CD14-positive monocyte (primary cell): ENCODE measurements at regions not wholly inside any gene's neighbourhood (a gene's known extent, or its start where the extent isn't known, plus 50 kb on each side); places are given as distances from the start of the nearest gene placed in this dataset.
"Not testable (repeated sequence)": the region's sequence is repeated elsewhere in the genome, so short reads cannot be mapped to it uniquely, and the experiment has no call there.

Experiments used
- DNase-seq, 3 donors: peaks; one replicate each; pipeline ENCODE4 v3.0.0-alpha.2; 2011 to 2022
- H2AFZ ChIP-seq: 2 replicates; pipeline ENCODE4 v1.6.0; 2012; ENCODE audit warnings: mild to moderate bottlenecking, low read depth, low read length, inconsistent platforms; ENCODE audit not compliant: insufficient read depth, poor library complexity, severe bottlenecking
- H3K27ac ChIP-seq, 2 donors: 1 replicate in 1 of 2; 2 replicates in 1 of 2; pipeline ENCODE4 v1.5.1; 2012 to 2013; ENCODE audit warnings: low read length in 2 of 2, control low read depth in 1 of 2, inconsistent platforms in 1 of 2, low read depth in 1 of 2, mild to moderate bottlenecking in 1 of 2
- H3K27me3 ChIP-seq, 2 donors: one replicate each; pipeline versions ENCODE4 v1.6.0 to v1.6.1; 2011 to 2013; ENCODE audit warnings: low read length in 2 of 2; ENCODE audit not compliant: control insufficient read depth in 2 of 2, insufficient read depth in 2 of 2
- H3K36me3 ChIP-seq, 2 donors: replicated peaks in 1 of 2; 1 replicate in 1 of 2; 2 replicates in 1 of 2; pipeline versions ENCODE4 v1.5.1 to v1.6.1; 2012 to 2013; ENCODE audit warnings: low read length in 2 of 2, control low read depth in 1 of 2, inconsistent platforms in 1 of 2, mild to moderate bottlenecking in 1 of 2; ENCODE audit not compliant: insufficient read depth in 2 of 2, control insufficient read depth in 1 of 2
- H3K4me1 ChIP-seq, 2 donors: 1 replicate in 1 of 2; 2 replicates in 1 of 2; pipeline versions ENCODE4 v1.5.1 to v1.6.1; 2012 to 2013; ENCODE audit warnings: low read length in 2 of 2, control low read depth in 1 of 2, inconsistent platforms in 1 of 2, mild to moderate bottlenecking in 1 of 2, moderate library complexity in 1 of 2; ENCODE audit not compliant: insufficient read depth in 2 of 2, control insufficient read depth in 1 of 2
- H3K4me2 ChIP-seq: replicated peaks from 2 replicates; pipeline ENCODE3; 2012; ENCODE audit warnings: low read length, moderate library complexity, mild to moderate bottlenecking; ENCODE audit not compliant: poor library complexity, severe bottlenecking; ENCODE audit errors: extremely low read depth
- H3K4me3 ChIP-seq, 3 experiments: fragments of 200-600 bp in 1 of 3; sonication (generic) in 1 of 3; replicated peaks in 1 of 3; 1 replicate in 2 of 3; 2 replicates in 1 of 3; pipeline ENCODE4 v1.5.1; 2011 to 2013; ENCODE audit warnings: low read length in 3 of 3, mild to moderate bottlenecking in 3 of 3, control low read depth in 2 of 3, low read depth in 2 of 3, inconsistent platforms in 1 of 3, moderate library complexity in 1 of 3
- H3K79me2 ChIP-seq: 2 replicates; pipeline ENCODE4 v1.6.0; 2012; ENCODE audit warnings: mild to moderate bottlenecking, control low read depth, inconsistent platforms, low read length, moderate library complexity; ENCODE audit not compliant: insufficient read depth
- H3K9ac ChIP-seq: 2 replicates; pipeline ENCODE4 v1.6.0; 2017; ENCODE audit warnings: low read length, mild to moderate bottlenecking; ENCODE audit not compliant: insufficient read depth, poor library complexity, severe bottlenecking
- H3K9me3 ChIP-seq, 2 donors: replicated peaks in 1 of 2; 1 replicate in 1 of 2; 2 replicates in 1 of 2; pipeline versions ENCODE4 v1.5.1 to v1.6.1; 2012 to 2013; ENCODE audit warnings: low read length in 2 of 2, control low read depth in 1 of 2; ENCODE audit not compliant: control insufficient read depth in 1 of 2, insufficient read depth in 1 of 2
- H4K20me1 ChIP-seq: 2 replicates; pipeline ENCODE4 v1.6.0; 2012; ENCODE audit warnings: mild to moderate bottlenecking, low read length, control low read depth, moderate library complexity; ENCODE audit not compliant: insufficient read depth
- H3K27ac Mint-ChIP-seq, 7 donors: one replicate each; pipeline ENCODE4 v1.8.0; 2020; ENCODE audit warnings: mild to moderate bottlenecking in 7 of 7, mixed read lengths in 7 of 7, moderate library complexity in 6 of 7, inconsistent platforms in 2 of 7
- H3K27me3 Mint-ChIP-seq, 3 donors: one replicate each; pipeline ENCODE4 v1.8.0; 2021 to 2022; ENCODE audit warnings: low read depth in 3 of 3, mild to moderate bottlenecking in 3 of 3, mixed read lengths in 3 of 3, moderate library complexity in 3 of 3, inconsistent platforms in 1 of 3
- H3K36me3 Mint-ChIP-seq, 2 donors: one replicate each; pipeline ENCODE4 v1.8.0; 2020; ENCODE audit warnings: mixed read lengths in 2 of 2, inconsistent platforms in 1 of 2, mild to moderate bottlenecking in 1 of 2
- H3K4me1 Mint-ChIP-seq: one replicate; pipeline ENCODE4 v1.8.0; 2020; ENCODE audit warnings: mild to moderate bottlenecking, mixed read lengths
- H3K4me3 Mint-ChIP-seq, 2 donors: one replicate each; pipeline ENCODE4 v1.8.0; 2020; ENCODE audit warnings: mild to moderate bottlenecking in 2 of 2, mixed read lengths in 2 of 2, moderate library complexity in 1 of 2
- H3K9me3 Mint-ChIP-seq, 7 donors: one replicate each; pipeline ENCODE4 v1.8.0; 2020 to 2022; ENCODE audit warnings: mixed read lengths in 7 of 7, mild to moderate bottlenecking in 6 of 7, moderate library complexity in 6 of 7, inconsistent platforms in 2 of 7
- WGBS: methylation state at CpG from one replicate; pipeline ENCODE4 v1.1.5; 2013; ENCODE audit warnings: missing lambda C conversion rate; ENCODE audit not compliant: insufficient coverage; 5-methylcytosine and 5-hydroxymethylcytosine counted together
- intact Hi-C, 2 donors: fragments of 100-400 bp; cut with micrococcal nuclease; formaldehyde crosslinking; loops; one replicate each; pipeline versions ENCODE4 v1.15.0 to v1.15.1; 2023

DNA sequence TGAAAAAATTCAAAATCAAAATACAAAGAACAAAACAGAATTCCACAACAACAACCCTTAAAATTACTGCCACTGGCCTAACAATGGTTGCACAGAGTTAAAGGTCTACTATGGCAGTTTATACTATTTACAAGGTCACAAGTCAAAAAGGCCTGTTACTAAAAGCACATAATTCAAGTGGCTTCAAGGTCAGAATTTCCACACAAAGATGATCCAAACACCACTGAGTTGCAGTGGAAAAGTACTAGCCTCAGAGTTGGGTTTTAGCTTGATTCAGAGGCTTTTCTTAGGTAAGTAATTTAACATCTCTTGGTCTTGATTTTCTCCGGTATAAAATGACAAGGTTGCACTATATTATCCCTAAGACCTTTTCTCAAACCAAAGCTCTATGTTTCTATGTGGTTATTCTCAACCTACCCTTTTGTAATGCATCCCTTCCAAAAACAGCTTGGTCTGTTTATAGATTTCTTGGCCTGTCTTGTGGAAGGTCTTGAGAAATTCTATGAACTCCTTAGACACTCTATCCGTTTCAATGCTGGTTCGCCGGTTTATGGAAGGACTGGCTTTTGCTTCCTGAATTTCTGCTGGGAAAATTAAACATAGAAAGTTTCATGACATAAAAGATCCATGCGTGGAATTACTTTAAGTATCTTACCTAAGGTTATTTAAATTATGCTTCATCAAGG is 69.5 kb downstream of the MDH2 start:
- H3K79me2 ChIP-seq, H4K20me1 ChIP-seq, H3K27ac ChIP-seq, H2AFZ ChIP-seq, H3K4me2 ChIP-seq, H3K4me3 Mint-ChIP-seq, H3K27me3 ChIP-seq, H3K9me3 Mint-ChIP-seq, H3K9ac ChIP-seq, DNase-seq, H3K4me3 ChIP-seq, H3K4me1 Mint-ChIP-seq, H3K27ac Mint-ChIP-seq, H3K4me1 ChIP-seq, H3K36me3 ChIP-seq, H3K36me3 Mint-ChIP-seq, H3K27me3 Mint-ChIP-seq, intact Hi-C loops, H3K9me3 ChIP-seq: not testable (repeated sequence)
- WGBS, result no CpG with 5 or more reads among the region's 5 CpGs

DNA sequence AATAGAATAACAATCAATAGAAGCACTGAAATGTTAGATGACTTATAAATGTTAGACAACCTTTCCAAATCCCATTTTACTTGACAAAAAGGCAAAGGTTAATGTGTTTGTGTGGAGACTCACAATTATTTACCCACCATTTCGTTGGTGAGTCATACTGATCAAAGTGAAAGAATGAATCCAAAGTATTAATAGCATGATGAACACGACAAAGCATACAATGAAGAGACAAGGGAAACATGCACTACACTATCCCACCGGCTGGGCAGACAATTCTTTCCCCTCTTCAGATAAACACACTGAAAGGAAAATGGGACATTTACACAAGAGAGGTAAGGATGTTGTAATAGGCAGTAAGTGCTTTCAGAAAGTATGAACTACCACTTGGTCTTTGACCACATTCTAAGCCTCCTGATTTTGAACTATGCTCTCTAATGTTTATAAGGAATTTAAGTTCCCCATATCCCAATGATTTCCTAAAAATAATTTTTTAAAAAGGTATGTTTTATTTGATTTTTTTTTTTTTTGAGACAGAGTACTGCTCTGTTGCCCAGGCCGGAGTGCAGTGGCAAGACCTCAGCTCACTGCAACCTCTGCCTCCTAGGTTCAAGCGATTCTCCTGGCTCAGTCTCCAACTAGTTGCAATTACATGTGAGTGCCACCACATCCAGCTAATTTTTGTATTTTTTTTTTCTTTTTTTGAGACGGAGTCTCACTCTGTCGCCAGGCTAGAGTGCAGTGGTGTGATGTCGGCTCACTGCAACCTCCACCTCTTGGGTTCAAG is 70.5 kb downstream of the MDH2 start:
- H3K4me1 ChIP-seq, intact Hi-C loops, H3K9ac ChIP-seq, H3K36me3 ChIP-seq, H3K27ac ChIP-seq, H2AFZ ChIP-seq, H3K4me2 ChIP-seq, H3K27me3 ChIP-seq, H3K27me3 Mint-ChIP-seq, H3K9me3 ChIP-seq, H4K20me1 ChIP-seq, DNase-seq, H3K4me3 ChIP-seq, H3K9me3 Mint-ChIP-seq, H3K36me3 Mint-ChIP-seq, H3K4me1 Mint-ChIP-seq, H3K79me2 ChIP-seq, H3K4me3 Mint-ChIP-seq: not testable (repeated sequence)
- peak overlapping the region in 1 of 7 donors; percentile 42 for H3K27ac Mint-ChIP-seq
- 100% methylated on average over 3 of the region's 8 CpGs for WGBS
